Vagina (tissue), 2 donors: ENCODE measurements at regions not wholly inside any gene's neighbourhood (a gene's known extent, or its start where the extent isn't known, plus 50 kb on each side); places are given as distances from the start of the nearest gene placed in this dataset.

ENCODE experiments used
- CTCF ChIP-seq, 3 experiments: fragments of 450-650 bp in 2 of 3; fragments of 200-600 bp in 1 of 3; sonication (generic) in 1 of 3; IDR thresholded peaks; one replicate each; pipeline ENCODE4 v1.5.1; 2017 to 2019; ENCODE audit warnings: antibody characterized with exemption in 3 of 3, mild to moderate bottlenecking in 2 of 3, moderate library complexity in 2 of 3
- POLR2AphosphoS5 ChIP-seq, 2 donors: sonication (generic); formaldehyde crosslinking; IDR thresholded peaks; one replicate each; pipeline ENCODE4 v1.9.0; 2017; ENCODE audit warnings: antibody characterized with exemption in 2 of 2, mild to moderate bottlenecking in 2 of 2, low read depth in 1 of 2; ENCODE audit not compliant: insufficient read depth in 1 of 2

- TF ChIP-seq CTCF (IDR thresholded peaks at IDR 0.05), result no peak
- TF ChIP-seq POLR2AphosphoS5 (IDR thresholded peaks at IDR 0.05; ENCODE audit: insufficient read depth in 1 of 2, low read depth in 1 of 2), result no peak
Measured at GRCh38 chr13:111625526-111626315, 305.3 kb downstream of the TEX29 start.
